CD4-positive, alpha-beta memory T cell (primary cell): ENCODE measurements at regions not wholly inside any gene's neighbourhood (a gene's known extent, or its start where the extent isn't known, plus 50 kb on each side); places are given as distances from the start of the nearest gene placed in this dataset.

Source experiments
- CTCF ChIA-PET: fragments of 350-600 bp; sonication (Branson Sonifier 250); formaldehyde crosslinking; loops from one replicate; lab custom pipeline; 2021; ENCODE audit warnings: inconsistent platforms; ENCODE audit not compliant: partially characterized antibody; lab: Charles Lee
- POLR2A ChIA-PET: fragments of 350-600 bp; sonication (Branson Sonifier 250); formaldehyde crosslinking; loops from one replicate; lab custom pipeline; 2021; ENCODE audit not compliant: partially characterized antibody; lab: Charles Lee
- DNase-seq, 5 donors: peaks; one replicate each; pipeline versions ENCODE4 v3.0.0 to v3.0.0-alpha.2; 2020 to 2022; ENCODE audit warnings: mixed read lengths in 1 of 5
- H3K27ac ChIP-seq: one replicate; pipeline ENCODE4 v1.7.0; 2013; ENCODE audit warnings: low read depth, low read length
- H3K27me3 ChIP-seq: 2 replicates; pipeline ENCODE4 v1.7.0; 2013; ENCODE audit warnings: mild to moderate bottlenecking, low read length, moderate library complexity; ENCODE audit not compliant: insufficient read depth
- H3K36me3 ChIP-seq: 2 replicates; pipeline ENCODE4 v1.7.0; 2013; ENCODE audit warnings: mild to moderate bottlenecking, low read length, moderate library complexity; ENCODE audit not compliant: insufficient read depth
- H3K4me1 ChIP-seq: 2 replicates; pipeline ENCODE4 v1.7.0; 2013; ENCODE audit warnings: mild to moderate bottlenecking, low read length, moderate library complexity; ENCODE audit not compliant: insufficient read depth
- H3K4me3 ChIP-seq, 2 donors: one replicate each; pipeline ENCODE4 v1.7.0; 2013; ENCODE audit warnings: low read length in 2 of 2, mild to moderate bottlenecking in 1 of 2
- H3K9me3 ChIP-seq, 2 donors: one replicate each; pipeline ENCODE4 v1.7.0; 2013; ENCODE audit warnings: low read length in 2 of 2, control low read depth in 1 of 2; ENCODE audit not compliant: control insufficient read depth in 1 of 2
- H3K27ac Mint-ChIP-seq, 7 donors: one replicate each; pipeline ENCODE4 v1.8.0; 2020 to 2021; ENCODE audit warnings: mixed read lengths in 7 of 7, mild to moderate bottlenecking in 6 of 7, inconsistent platforms in 3 of 7, moderate library complexity in 3 of 7
- H3K27me3 Mint-ChIP-seq, 2 donors: one replicate each; pipeline ENCODE4 v1.8.0; 2020 to 2021; ENCODE audit warnings: mixed read lengths in 2 of 2
- H3K36me3 Mint-ChIP-seq, 2 donors: one replicate each; pipeline ENCODE4 v1.8.0; 2020 to 2021; ENCODE audit warnings: mixed read lengths in 2 of 2, inconsistent platforms in 1 of 2, mild to moderate bottlenecking in 1 of 2
- H3K4me1 Mint-ChIP-seq, 4 donors: one replicate each; pipeline ENCODE4 v1.8.0; 2020 to 2021; ENCODE audit warnings: mixed read lengths in 4 of 4, mild to moderate bottlenecking in 1 of 4
- H3K4me3 Mint-ChIP-seq, 8 donors: one replicate each; pipeline ENCODE4 v1.8.0; 2020 to 2021; ENCODE audit warnings: mixed read lengths in 8 of 8, mild to moderate bottlenecking in 7 of 8, moderate library complexity in 6 of 8, inconsistent platforms in 3 of 8
- H3K9me3 Mint-ChIP-seq, 8 donors: one replicate each; pipeline ENCODE4 v1.8.0; 2020 to 2021; ENCODE audit warnings: mixed read lengths in 8 of 8, mild to moderate bottlenecking in 5 of 8, inconsistent platforms in 3 of 8, moderate library complexity in 1 of 8
- intact Hi-C: fragments of 100-400 bp; cut with micrococcal nuclease; formaldehyde crosslinking; loops from one replicate; pipeline ENCODE4 v1.15.1; 2023

GRCh38 chr21:33121715-33122475 is 52.0 kb downstream of the OLIG1 start:
- CTCF ChIA-PET: interaction anchor here (1.0 to 1.8 kb wide), 2 partner anchors 10 to 181 kb away, joined by 3 to 4 read pairs; no protein-coding TSS in a partner anchor
- H3K27me3 ChIP-seq: no peaks in the 10 kb centered on the region
- POLR2A ChIA-PET: no interaction called here
- Mint-ChIP-seq H3K9me3 (no peaks in the 10 kb centered on the region), H3K4me3 (no peak overlapping the region), H3K36me3 (no peaks in the 10 kb centered on the region), H3K27me3 (peaks cover 0 to 2% of the 10 kb centered on the region in 2 donors), H3K27ac (peak overlapping the region in 1 of 7 donors; percentile 59), H3K4me1 (peaks cover 2 to 15% (median 11%) of the 10 kb centered on the region in 4 donors)
- no peaks in the 10 kb centered on the region for H3K36me3 ChIP-seq
- peaks cover 7% of the 10 kb centered on the region for H3K4me1 ChIP-seq
- no peak for DNase-seq
- H3K4me3 ChIP-seq: no peak overlapping the region
- no peak overlapping the region for H3K27ac ChIP-seq
- intact Hi-C loops: no loop called here
- H3K9me3 ChIP-seq: no peaks in the 10 kb centered on the region

- Mint-ChIP-seq H3K4me3 (no peak overlapping the region), H3K9me3 (no peaks in the 10 kb centered on the region), H3K27me3 (peaks cover 2 to 4% of the 10 kb centered on the region in 2 donors), H3K27ac (no peak overlapping the region), H3K4me1 (peaks cover 5 to 15% (median 10%) of the 10 kb centered on the region in 4 donors), H3K36me3 (no peaks in the 10 kb centered on the region)
- DNase-seq: no peak
- intact Hi-C loops: no loop called here
- POLR2A ChIA-PET: no interaction called here
- Histone ChIP-seq H3K9me3 (no peaks in the 10 kb centered on the region), H3K27me3 (no peaks in the 10 kb centered on the region), H3K27ac (no peak overlapping the region), H3K4me1 (peaks cover 7% of the 10 kb centered on the region), H3K4me3 (no peak overlapping the region), H3K36me3 (no peaks in the 10 kb centered on the region)
- CTCF ChIA-PET: interaction anchor here (1.8 kb wide), 1 partner anchor 9 kb away, joined by 4 read pairs; no protein-coding TSS in a partner anchor
These were observed 52.6 kb downstream of the OLIG1 start for GRCh38 chr21:33122507-33122906.

GRCh38 chr21:33123374-33124123 is 53.6 kb downstream of the OLIG1 start:
- H3K4me1 ChIP-seq: peaks cover 7% of the 10 kb centered on the region
- H3K36me3 Mint-ChIP-seq: no peaks in the 10 kb centered on the region
- ChIA-PET POLR2A (no interaction called here), CTCF (interaction anchor here (0.7 to 2.3 kb wide), 2 partner anchors 44 to 74 kb away, joined by 3 to 8 read pairs; no protein-coding TSS in a partner anchor)
- peaks cover 7 to 8% of the 10 kb centered on the region in 2 donors for H3K27me3 Mint-ChIP-seq
- no peak overlapping the region for H3K4me3 ChIP-seq
- no peaks in the 10 kb centered on the region for H3K36me3 ChIP-seq
- H3K9me3 ChIP-seq: no peaks in the 10 kb centered on the region
- intact Hi-C loops: no loop called here
- no peak overlapping the region for H3K27ac ChIP-seq
- no peak overlapping the region for H3K4me3 Mint-ChIP-seq
- H3K27me3 ChIP-seq: no peaks in the 10 kb centered on the region
- H3K4me1 Mint-ChIP-seq: peaks cover 4 to 7% (median 6%) of the 10 kb centered on the region in 4 donors
- no peak for DNase-seq
- H3K9me3 Mint-ChIP-seq: no peaks in the 10 kb centered on the region
- H3K27ac Mint-ChIP-seq: no peak overlapping the region

- H3K9me3 ChIP-seq: no peaks in the 10 kb centered on the region
- no peak overlapping the region for H3K4me3 Mint-ChIP-seq
- peaks cover 4 to 7% (median 5%) of the 10 kb centered on the region in 4 donors for H3K4me1 Mint-ChIP-seq
- H3K27ac ChIP-seq: no peak overlapping the region
- no peak for DNase-seq
- no peaks in the 10 kb centered on the region for H3K27me3 ChIP-seq
- peaks cover 7% of the 10 kb centered on the region for H3K4me1 ChIP-seq
- intact Hi-C loops: no loop called here
- H3K9me3 Mint-ChIP-seq: no peaks in the 10 kb centered on the region
- H3K36me3 Mint-ChIP-seq: no peaks in the 10 kb centered on the region
- CTCF ChIA-PET: interaction anchor here (0.7 to 4.3 kb wide), 5 partner anchors 73 to 292 kb away, joined by 3 to 29 read pairs (median 3); no protein-coding TSS in a partner anchor
- H3K36me3 ChIP-seq: no peaks in the 10 kb centered on the region
- H3K4me3 ChIP-seq: no peak overlapping the region
- no peak overlapping the region for H3K27ac Mint-ChIP-seq
- H3K27me3 Mint-ChIP-seq: peaks cover 7 to 16% of the 10 kb centered on the region in 2 donors
- POLR2A ChIA-PET: interaction anchor here (0.6 kb wide), 1 partner anchor 184 kb away, joined by 3 read pairs; no protein-coding TSS in a partner anchor
These were observed 54.9 kb downstream of the OLIG1 start for GRCh38 chr21:33124889-33125288.

- Mint-ChIP-seq H3K9me3 (no peaks in the 10 kb centered on the region), H3K4me1 (peaks cover 4 to 7% (median 5%) of the 10 kb centered on the region in 4 donors), H3K27me3 (peaks cover 9 to 19% of the 10 kb centered on the region in 2 donors), H3K36me3 (no peaks in the 10 kb centered on the region), H3K27ac (peak overlapping the region in 1 of 7 donors; percentile 46), H3K4me3 (no peak overlapping the region)
- no peak overlapping the region for H3K27ac ChIP-seq
- DNase-seq: no peak
- H3K36me3 ChIP-seq: no peaks in the 10 kb centered on the region
- ChIA-PET CTCF (interaction anchor here (0.6 to 4.3 kb wide), 4 partner anchors 186 to 319 kb away, joined by 3 to 29 read pairs (median 15); no protein-coding TSS in a partner anchor), POLR2A (no interaction called here)
- no peak overlapping the region for H3K4me3 ChIP-seq
- no peaks in the 10 kb centered on the region for H3K27me3 ChIP-seq
- intact Hi-C loops: loop anchor here (2.0 kb wide), 1 partner anchor 205 kb away; no protein-coding TSS in a partner anchor
- no peaks in the 10 kb centered on the region for H3K9me3 ChIP-seq
- peaks cover 7% of the 10 kb centered on the region for H3K4me1 ChIP-seq
These were observed 55.9 kb downstream of the OLIG1 start for GRCh38 chr21:33125680-33126375.

GRCh38 chr21:33126569-33126968 is 56.6 kb downstream of the OLIG1 start:
- Histone ChIP-seq H3K27me3 (no peaks in the 10 kb centered on the region), H3K4me1 (peaks cover 7% of the 10 kb centered on the region), H3K36me3 (no peaks in the 10 kb centered on the region), H3K9me3 (no peaks in the 10 kb centered on the region), H3K4me3 (no peak overlapping the region), H3K27ac (no peak overlapping the region)
- no peak for DNase-seq
- ChIA-PET POLR2A (no interaction called here), CTCF (interaction anchor here (0.7 to 4.3 kb wide), 12 partner anchors 15 to 293 kb away, joined by 3 to 29 read pairs (median 5); no protein-coding TSS in a partner anchor)
- Mint-ChIP-seq H3K4me1 (peaks cover 4 to 7% (median 5%) of the 10 kb centered on the region in 4 donors), H3K36me3 (no peaks in the 10 kb centered on the region), H3K27ac (no peak overlapping the region), H3K27me3 (peaks cover 10 to 21% of the 10 kb centered on the region in 2 donors), H3K9me3 (no peaks in the 10 kb centered on the region), H3K4me3 (peak overlapping the region in 3 of 8 donors; percentile 73 to 82 (median 75))
- intact Hi-C loops: loop anchor here (2.0 kb wide), 1 partner anchor 206 kb away; no protein-coding TSS in a partner anchor
